Esophagus mucosa (tissue), 1 donor: ENCODE measurements at regions not wholly inside any gene's neighbourhood (a gene's known extent, or its start where the extent isn't known, plus 50 kb on each side); places are given as distances from the start of the nearest gene placed in this dataset.
"Not testable (repeated sequence)": the region's sequence is repeated elsewhere in the genome, so short reads cannot be mapped to it uniquely, and the experiment has no call there.

Source experiments
- ATAC-seq: fragments of 200-7000 bp; cut with Tn5 transposase; one replicate; pipeline ENCODE4 v1.9.1; 2020
- donor health status: DM: yes; HTN: yes; CAD: no.

DNA sequence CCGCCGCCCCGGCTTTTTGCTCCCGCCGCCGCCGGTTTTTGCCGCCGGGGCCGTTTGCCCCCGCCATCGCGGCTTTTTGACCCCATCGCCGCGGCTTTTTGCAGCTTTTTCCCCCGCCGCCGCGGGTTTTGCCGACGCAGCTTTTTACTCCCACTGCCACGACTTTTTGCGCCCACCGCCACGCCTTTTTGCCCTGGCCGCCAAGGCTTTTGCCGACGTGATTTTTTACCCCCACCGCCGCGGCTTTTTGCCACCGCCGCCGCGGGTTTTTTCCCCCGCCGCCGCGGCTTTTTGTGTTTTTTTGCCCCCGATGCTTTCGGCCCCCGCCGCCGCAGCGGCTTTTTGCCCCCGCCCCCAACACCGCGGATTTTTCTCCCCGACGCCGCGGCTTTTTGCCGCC, 5001.9 kb upstream of the OR11H1 start:
- ATAC-seq: not testable (repeated sequence)

DNA sequence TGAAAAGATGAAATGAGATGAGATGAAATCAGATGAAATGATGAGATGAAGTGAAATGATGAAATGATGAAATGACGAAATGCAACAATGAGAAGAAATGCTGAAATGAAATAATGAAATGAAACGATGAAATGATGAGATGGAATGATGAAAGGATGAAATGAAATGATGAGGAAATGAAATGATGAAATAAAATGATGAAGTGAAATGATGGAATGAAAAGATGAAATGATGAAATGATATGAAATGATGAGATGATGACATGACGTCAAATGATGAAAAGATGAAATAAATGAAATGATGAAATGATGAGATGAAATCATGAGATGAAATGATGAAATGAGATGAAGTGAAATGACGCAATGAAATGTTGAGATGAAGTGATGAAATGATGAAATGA, 4996.9 kb upstream of the OR11H1 start:
- ATAC-seq: not testable (repeated sequence)

DNA sequence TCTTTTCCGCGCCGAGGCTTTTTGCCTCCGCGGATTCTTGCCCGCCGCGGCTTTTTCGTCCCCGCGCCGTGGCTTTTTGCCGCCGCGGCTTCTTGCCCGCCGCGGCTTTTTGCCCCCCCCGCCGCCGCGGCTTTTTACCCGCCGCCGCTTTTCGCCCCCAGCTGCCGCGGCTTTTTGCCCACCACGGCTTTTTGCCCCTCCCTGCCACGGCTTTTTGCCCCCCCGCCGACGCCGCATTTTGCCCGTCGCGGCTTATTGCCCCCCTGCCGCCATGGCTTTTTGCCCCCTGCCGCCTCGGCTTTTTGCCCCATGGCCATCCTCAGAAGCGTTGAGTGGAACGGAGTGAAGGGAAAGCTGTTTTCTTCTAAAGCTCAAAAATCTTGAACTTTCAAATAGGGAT, 4955.5 kb upstream of the OR11H1 start:
- not testable (repeated sequence) for ATAC-seq

DNA sequence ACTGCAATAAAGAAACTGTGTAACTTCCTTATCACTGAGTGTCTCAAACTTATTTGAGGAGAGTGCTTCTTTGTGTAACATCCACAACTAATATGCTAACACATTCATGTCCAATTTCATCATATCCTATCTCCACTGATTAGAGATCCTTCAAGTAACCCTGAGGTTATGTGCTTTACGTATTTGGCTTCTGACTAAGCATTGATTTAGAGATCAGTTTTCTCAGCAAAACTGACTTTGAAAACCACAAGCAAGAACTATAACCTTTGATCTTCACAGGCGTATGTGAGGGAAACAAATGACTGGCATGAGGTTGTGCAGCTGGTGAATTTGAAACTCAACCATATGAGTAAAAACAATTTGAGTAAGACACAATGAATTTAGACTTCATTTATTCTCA, 4926.9 kb upstream of the OR11H1 start:
- not testable (repeated sequence) for ATAC-seq

DNA sequence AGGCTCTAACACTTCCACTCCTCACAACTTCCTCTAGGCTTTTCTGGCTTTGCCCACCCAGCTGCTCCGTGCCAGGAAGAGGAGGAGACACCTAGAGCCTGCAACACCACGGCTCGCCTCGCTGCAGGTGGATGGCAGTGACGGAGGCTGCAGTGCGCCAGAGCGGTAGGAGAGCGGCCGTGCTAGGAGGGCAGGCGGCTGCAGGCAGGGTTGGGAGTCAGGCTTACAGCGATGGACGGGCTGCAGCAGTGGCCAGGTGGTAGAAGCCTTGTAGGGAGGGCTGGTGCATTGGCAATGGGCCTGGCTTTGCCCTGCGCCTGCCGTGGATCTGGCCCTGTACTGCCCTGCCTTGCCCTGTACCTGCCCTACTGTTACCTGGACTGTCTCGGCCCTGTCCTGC, 4896.0 kb upstream of the OR11H1 start:
- ATAC-seq: not testable (repeated sequence)

DNA sequence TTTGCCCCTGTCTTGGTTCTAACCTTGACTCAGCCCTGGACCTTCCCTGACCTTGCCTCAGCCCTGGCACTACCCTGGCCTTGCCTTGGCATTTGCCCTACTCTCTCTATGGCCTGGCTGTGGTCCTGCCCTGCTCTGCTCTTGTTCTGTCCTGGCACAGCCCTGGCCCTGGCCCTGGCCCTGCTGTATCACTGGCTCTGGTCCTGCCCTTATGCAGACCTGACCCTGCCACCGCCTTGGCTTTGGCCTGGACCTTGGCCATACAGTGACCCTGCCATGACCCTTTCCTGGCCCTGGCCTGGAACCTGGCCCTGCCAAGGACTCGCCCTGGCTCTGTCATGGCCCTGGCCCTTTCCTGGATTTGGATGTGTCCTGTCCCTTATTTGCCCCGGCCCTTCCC, 4892.7 kb upstream of the OR11H1 start:
- not testable (repeated sequence) for ATAC-seq

DNA sequence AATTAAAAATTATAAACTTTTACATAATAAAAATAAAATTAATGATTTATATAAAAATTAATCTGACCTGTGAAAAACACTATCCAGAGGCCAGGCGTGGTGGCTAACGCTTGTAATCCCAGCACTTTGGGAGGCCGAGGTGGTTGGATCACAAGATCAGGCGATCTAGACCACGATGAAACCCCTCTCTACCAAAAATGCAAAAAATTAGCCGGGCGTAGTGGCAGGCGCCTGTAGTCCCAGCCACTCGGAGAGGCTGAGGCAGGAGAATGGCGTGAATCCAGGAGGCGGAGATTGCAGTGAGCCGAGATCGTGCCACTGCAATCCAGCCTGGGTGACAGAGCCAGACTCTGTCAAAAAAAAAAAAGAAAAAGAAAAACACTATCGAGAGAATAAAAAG, 4865.2 kb upstream of the OR11H1 start:
- ATAC-seq: not testable (repeated sequence)

DNA sequence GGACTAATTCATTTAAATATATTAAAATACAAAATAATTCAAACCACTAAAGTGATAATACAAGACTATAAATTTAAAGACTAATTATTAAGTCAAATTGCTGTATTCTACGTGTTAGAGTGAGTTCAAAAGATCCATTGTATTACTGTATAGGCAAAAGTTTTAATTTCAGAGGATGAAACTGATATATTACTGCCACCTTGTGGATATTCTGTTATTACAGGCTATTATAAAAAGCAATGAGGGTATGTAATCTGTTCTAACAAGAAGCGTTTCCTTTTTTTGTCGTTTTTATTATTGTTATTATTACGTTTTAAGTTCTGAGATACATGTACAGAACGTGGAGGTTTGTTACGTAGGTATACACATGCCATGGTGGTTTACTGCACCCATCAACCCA, 4854.9 kb upstream of the OR11H1 start:
- ATAC-seq: not testable (repeated sequence)

DNA sequence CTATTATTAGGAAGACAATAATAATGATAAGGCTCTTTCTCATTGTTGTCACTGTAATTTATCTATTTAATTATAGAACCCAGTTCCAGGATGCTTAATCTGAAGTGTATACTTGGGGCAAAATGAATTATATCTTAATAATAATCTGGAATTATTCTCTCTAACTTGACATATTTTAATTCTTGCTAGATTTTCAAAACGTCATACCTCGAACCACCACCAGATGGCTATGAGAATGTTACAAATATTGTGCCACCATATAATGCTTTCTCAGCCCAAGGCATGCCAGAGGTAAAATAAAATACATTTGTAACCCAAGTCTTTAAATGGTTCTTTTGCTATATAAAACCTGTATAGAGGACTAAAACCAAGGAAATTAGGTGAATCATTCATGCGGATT, 4849.3 kb upstream of the OR11H1 start:
- ATAC-seq: not testable (repeated sequence)

DNA sequence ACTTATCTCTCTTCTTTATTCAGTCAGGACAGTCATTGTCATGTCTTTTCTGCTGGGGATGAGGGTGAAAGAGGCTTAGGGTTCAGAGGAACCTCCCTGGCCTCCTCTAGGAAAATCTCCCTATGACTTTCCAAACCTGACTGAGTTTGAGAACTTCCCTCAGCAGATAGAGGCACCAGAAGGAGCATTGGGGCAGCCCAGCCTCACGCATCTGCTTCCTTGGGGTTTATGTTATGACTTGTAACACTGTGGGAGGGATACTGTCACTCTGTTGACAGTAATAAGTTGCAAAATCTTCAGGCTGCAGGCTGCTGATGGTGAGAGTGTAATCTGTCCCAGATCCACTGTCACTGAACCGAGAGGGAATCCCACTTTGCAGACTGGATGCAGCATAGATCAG, 4842.6 kb upstream of the OR11H1 start:
- not testable (repeated sequence) for ATAC-seq

DNA sequence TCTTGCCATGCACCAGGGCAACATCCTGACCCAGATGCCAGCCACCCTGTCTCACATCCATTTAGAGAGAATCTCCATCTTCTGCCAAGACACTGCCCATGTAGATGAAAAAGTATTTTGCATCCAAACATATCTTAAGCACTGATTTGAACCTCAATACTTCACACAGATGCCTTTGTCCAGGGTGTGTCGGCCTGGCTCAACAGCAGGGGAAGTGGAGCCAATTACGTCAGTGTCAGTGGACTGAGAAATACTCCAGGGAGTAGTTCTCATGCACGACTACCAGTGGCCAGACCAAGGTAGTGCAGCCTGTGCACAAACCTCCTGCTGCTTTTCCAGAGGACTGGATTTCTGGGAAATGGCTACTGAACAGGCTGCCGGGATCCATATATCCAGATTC, 4840.7 kb upstream of the OR11H1 start:
- not testable (repeated sequence) for ATAC-seq

DNA sequence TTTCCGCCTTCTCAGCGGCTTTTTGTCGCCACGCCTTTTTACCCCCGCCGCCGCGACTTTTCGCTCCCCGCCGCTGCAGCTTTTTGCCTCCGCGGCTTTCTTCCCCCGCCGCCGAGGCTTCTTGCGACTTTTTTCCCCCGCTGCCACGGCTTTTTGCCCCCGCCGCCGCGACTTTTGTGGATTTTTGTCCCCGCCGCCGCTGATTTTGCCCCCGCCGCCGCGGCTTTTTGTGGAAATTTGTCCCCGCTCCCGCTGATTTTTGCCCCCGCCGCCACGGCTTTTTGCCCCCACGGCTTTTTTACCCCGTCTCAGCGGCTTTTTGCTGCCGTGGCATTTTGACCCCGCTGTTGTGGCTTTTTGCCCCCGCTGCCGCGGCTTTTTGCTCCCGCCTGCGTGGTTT, 4829.2 kb upstream of the OR11H1 start:
- ATAC-seq: not testable (repeated sequence)

DNA sequence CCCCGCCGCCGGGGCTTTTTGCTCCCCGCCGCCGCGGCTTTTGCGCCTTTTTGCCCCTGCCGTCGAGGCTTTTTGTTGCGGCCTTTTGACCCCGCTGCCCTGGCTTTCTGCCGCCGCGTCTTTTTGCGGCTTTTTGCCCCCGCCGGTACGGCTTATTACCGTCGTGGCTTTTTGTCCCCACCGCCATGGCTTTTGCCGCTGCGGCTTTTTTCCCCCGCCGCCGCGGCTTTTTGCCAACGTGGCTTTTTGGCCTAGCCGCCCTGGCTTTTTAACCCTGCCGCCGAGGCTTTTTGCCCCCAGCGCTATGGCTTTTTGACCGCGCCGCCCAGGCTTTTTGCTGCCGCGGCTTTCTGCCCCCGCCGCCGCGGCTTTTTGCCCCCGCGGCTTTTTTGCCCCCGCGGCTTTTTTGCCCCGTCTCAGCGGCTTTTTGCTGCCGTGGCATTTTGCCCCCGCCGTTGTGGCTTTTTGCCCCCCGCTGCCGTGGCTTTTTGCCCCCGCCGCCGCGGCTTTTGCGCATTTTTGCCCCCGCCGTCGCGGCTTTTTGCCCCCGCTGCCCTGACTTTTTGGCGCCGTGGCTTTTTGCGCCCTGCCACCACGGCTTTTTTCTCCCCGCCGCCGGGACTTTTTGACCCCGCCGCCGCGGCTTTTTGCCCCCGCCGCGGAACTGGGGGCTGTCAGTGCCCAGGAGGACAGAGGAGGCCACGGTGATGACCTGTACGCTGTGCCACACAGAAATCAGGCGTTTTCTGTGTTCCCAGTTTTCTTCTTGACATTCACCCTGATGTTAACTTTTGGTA, 4828.5 kb upstream of the OR11H1 start:
- ATAC-seq: not testable (repeated sequence)

DNA sequence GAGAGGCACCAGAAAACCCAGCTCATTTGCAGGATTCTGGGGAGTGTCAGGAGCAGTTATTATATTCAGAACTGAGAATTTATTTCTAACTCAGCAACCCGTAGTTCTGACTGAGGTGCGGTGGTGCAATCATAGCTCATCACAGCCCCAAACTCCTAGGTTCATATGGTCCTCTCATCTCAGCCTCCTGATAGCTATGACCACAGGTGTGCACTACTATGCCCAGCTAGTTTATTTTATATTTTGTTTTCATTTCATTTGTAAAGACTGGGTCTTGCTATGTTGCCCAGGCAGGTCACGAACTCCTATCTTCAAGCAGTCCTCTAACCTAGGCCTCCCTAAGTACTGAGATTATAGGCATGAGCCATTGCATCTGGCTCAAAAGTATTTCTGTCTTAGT, 4819.8 kb upstream of the OR11H1 start:
- ATAC-seq: not testable (repeated sequence)

DNA sequence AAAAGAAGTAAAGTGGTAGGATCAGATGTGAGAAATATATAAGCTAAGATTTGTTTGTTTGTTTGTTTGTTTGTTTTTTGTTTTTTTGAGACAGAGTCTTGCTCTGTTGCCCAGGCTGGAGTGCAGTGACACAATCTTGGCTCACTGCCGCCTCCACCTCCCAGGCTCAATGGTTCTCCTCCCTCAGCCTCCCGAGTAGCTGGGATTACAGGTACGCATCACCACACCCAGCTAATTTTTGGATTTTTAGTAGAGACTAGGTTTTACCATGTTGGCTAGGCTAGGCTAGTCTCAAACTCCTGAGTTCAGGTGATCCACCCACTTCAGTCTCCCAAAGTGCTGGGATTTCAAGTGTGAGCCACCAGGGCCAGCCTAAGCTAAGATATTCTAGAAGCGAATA, 4817.1 kb upstream of the OR11H1 start:
- not testable (repeated sequence) for ATAC-seq

DNA sequence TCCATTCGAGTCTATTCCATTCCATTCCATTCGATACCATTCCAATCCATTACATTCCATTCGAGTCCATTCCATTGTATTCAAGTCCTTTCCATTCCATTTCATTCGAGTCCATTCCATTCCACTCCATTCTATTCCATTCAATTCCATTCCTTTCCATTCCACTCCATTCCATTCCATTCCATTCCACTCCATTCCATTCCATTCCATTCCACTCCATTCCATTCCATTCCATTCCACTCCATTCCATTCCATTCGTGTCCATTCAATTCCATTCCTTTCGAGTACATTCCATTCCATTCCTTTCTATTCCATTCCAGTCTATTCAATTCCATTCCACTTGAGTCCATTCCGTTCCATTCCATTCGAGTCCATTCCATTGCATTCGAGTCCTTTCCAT, 4805.2 kb upstream of the OR11H1 start:
- peak; percentile 26 for ATAC-seq

DNA sequence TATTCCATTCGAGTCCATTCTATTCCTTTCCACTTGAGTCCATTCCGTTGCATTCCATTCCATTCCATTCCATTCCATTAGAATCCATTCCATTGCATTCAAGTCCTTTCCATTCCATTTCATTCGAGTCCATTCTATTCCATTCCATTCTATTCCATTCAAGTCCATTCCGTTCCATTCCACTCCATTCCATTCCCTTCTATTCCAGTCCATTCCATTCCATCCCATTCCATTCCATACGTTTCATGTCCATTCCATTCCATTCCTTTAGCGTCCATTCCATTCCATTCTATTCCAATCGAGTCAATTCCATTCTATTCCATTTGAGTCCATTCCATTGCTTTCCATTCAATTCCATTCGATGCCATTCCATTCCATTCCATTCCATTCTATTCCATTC, 4804.0 kb upstream of the OR11H1 start:
- not testable (repeated sequence) for ATAC-seq

DNA sequence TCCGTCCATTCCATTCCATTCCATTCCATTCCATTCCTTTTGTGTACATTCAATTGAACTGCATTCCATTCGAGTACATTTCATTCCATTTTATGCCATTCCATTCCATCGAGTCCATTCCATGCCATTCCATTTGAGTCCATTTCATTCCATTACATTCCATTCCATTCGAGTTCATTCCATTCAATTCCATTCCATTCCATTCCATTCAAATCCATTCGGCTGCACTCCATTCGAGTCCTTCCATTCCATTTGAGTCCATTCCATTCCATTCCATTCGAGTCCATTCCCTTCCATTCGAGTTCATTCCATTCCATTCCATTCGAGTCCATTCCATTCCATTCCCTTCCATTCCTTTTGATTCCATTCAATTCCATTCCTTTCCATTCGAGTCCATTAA, 4800.6 kb upstream of the OR11H1 start:
- no peak for ATAC-seq

DNA sequence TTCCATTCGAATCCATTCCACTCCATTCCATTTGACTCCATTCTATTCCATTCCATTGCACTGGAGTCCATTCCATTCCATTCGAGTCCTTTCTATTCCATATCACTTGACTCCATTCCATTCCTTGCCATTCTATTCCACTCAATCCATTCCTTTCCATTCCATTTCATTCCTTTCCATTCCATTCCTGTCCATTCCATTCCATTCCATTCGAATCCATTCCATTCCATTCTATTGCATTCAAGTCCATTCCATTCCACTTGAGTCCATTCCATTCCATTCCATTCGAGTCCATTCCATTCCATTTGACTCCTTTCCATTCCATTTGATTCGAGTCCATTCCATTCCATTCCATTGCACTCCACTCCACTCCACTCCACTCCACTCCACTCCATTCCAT, 4798.0 kb upstream of the OR11H1 start:
- ATAC-seq: peak; percentile 8

DNA sequence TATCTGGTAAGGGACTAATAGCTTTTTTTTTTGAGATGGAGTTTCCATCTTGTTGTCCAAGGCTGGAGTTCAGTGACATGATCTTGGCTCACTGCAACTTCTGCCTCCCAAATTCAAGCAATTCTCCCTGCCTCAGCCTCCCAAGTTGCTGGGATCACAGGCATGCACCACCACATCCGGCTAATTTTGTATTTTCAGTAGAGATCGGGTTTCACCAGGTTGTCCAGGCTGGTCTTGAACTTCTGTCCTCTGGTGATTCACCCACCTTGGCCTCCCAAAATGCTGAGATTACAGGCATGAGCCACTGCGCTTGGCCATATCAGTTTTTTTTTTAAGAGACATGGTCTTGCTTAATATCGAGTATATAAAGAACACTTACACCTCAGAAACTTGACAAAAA, 4797.3 kb upstream of the OR11H1 start:
- ATAC-seq: not testable (repeated sequence)

DNA sequence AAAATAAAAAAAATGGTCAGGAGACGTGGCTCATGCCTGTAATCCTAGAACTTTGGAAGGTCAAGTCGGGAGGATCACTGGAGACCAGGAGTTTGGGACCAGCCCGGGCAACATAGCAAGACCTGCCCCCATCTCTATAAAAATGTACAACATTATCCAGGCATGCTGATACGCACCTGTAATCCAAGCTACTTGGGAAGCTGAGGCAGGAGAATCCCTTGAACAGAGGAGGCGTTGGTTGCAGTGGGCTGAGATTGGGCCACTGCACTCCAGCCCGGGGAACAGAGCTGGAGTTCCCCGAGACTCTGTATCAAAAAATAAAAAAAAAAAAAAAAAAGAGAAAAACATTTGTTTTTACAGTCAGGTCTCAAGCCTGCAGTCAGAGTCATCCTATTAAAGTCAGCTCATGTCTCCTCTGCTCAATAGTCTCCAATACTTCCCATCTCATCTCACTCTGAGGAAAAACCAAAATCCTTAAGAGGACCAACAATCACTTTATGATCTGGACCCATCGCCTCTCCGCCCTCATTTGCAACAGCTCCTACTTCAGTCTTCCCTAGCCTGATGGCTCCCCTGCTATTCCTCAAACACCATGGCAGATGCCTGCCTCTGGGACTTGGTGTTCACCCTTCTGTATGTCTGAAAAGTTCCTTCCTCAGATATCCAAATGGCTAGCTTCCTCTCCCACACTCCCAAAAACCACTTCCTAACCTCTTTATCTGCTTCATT, 4796.6 kb upstream of the OR11H1 start:
- ATAC-seq: peak; percentile 2

DNA sequence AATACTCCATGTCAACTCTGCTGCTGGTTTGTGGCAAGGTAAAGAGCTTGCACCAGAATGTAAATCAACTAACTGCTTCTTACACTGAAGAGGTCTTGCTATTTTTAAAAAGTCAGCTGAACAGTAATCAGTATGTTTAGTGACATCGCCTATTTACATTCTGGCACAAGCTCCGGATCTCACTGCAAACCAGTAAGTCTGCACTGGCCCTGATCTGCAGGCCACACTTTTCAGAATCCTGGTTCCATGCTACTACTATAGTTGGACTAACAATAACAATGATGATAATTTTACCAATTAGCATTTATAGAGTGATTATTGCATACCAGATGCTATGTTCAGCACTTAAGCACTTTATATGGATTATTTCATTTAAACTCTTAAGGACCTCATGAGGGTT, 4792.9 kb upstream of the OR11H1 start:
- not testable (repeated sequence) for ATAC-seq

DNA sequence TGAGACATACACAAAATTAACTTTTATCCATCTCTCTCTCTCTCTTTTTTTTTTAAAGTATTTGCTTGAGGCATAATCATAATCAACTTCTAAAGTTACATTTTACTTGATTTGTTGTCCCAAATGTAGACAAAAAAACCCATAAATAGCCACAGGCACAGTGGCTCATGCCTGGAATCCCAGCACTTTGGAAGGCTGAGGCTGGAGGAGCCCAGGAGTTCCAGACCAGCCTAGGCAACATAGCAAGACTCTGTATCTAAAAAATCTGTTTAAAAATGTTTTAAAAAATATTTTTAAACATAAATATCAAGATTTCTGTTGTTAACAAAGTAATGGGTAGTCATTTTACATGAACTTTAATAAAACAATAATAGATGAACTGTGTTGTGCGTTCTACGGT, 4791.1 kb upstream of the OR11H1 start:
- ATAC-seq: not testable (repeated sequence)

DNA sequence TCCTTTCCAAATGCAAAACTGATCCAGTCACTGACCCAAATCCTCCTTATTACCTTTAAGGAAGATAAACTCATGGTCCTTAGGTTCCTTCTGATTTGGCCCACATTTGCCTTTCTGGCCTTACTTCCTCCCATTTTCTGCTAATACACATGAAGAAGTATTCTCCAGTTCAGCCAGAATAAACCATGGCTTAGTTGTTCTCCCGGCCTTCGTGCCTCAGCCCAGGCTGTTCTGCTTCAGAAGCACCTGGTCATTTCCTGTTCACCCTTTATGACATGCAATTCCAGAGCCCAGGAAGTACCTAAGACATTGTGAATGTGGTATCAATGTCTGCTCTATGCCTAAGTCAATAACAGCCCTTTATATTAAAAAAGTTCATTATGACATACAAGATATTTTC, 4790.1 kb upstream of the OR11H1 start:
- not testable (repeated sequence) for ATAC-seq
